GM12878 (cell line): ENCODE measurements at regions not wholly inside any gene's neighbourhood (a gene's known extent, or its start where the extent isn't known, plus 50 kb on each side); places are given as distances from the start of the nearest gene placed in this dataset.

ENCODE experiments used
- ATAC-seq: fragments of 200-7000 bp; cut with Tn5 transposase; 3 replicates; pipeline ENCODE4 v1.9.1; 2020; ENCODE audit warnings: mild to moderate bottlenecking, moderate library complexity
- BruUV-seq: library from RNA; stranded (reverse); fragments of 400-500 nt; replicated peaks from 2 replicates; lab custom pipeline; 2021; lab: Mats Ljungman, UMichigan
- CTCF ChIA-PET: fragments of 300-600 bp; sonication (Branson Sonifier 250); formaldehyde crosslinking; extraction: SDS; loops from one replicate; lab custom pipeline; 2021; ENCODE audit warnings: inconsistent platforms; lab: Yijun Ruan, JAX
- POLR2A ChIA-PET: fragments of 350-600 bp; formaldehyde crosslinking; extraction: SDS; loops from one replicate; lab custom pipeline; 2021; ENCODE audit warnings: inconsistent platforms; lab: Charles Lee
- RAD21 ChIA-PET: fragments of 300-600 bp; sonication (Branson Sonifier 250); formaldehyde crosslinking; loops from one replicate; lab custom pipeline; 2023; ENCODE audit warnings: antibody characterized with exemption; ENCODE audit not compliant: unreplicated experiment; lab: Charles Lee
- SMC1A ChIA-PET: fragments of 300-600 bp; sonication (Branson Sonifier 250); formaldehyde crosslinking; loops from one replicate; lab custom pipeline; 2023; ENCODE audit not compliant: unreplicated experiment, uncharacterized antibody; lab: Charles Lee
- DNase-seq: peaks from one replicate; pipeline ENCODE4 v3.0.0-alpha.2; 2011; ENCODE audit warnings: low read depth, low spot score
- FAIRE-seq: peaks from 3 replicates; lab custom pipeline; 2011; peaks lifted over from hg19 to GRCh38; lab: Jason Lieb, UNC
- H2AFZ ChIP-seq: 2 replicates; pipeline ENCODE4 v1.6.0; 2011; ENCODE audit warnings: low read depth, low read length, control low read depth; ENCODE audit not compliant: control insufficient read depth
- H3K27ac ChIP-seq: 2 replicates; pipeline ENCODE4 v1.5.1; 2011; ENCODE audit warnings: control low read depth; ENCODE audit not compliant: control insufficient read depth, insufficient read depth
- H3K27me3 ChIP-seq, 2 experiments: replicated peaks in 1 of 2; 2 replicates each; pipeline versions ENCODE4 v1.6.0 to v1.6.1; 2011; ENCODE audit warnings: low read length in 1 of 2; ENCODE audit not compliant: control insufficient read depth in 2 of 2, insufficient read depth in 2 of 2
- H3K36me3 ChIP-seq, 2 experiments: 2 replicates each; pipeline ENCODE4 v1.5.1; 2011; ENCODE audit warnings: low read length in 1 of 2; ENCODE audit not compliant: control insufficient read depth in 2 of 2, insufficient read depth in 2 of 2
- H3K4me1 ChIP-seq: 2 replicates; pipeline ENCODE4 v1.6.1; 2011; ENCODE audit warnings: mild to moderate bottlenecking, low read length, moderate library complexity, mixed read lengths; ENCODE audit not compliant: control insufficient read depth, insufficient read depth
- H3K4me2 ChIP-seq: 2 replicates; pipeline ENCODE4 v1.6.0; 2011; ENCODE audit warnings: control low read depth; ENCODE audit not compliant: control insufficient read depth, insufficient read depth
- H3K4me3 ChIP-seq: fragments of 200-600 bp; sonication (generic); 2 replicates; pipeline ENCODE4 v1.5.1; 2016
- H3K79me2 ChIP-seq: 2 replicates; pipeline ENCODE4 v1.6.0; 2011; ENCODE audit warnings: low read length; ENCODE audit not compliant: control insufficient read depth, insufficient read depth
- H3K9ac ChIP-seq: 2 replicates; pipeline ENCODE4 v1.8.0; 2011; ENCODE audit warnings: low read length, control low read depth, mixed read lengths; ENCODE audit not compliant: control insufficient read depth, insufficient read depth
- H3K9me3 ChIP-seq: replicated peaks from 3 replicates; pipeline ENCODE4 v1.5.1; 2011; ENCODE audit warnings: mild to moderate bottlenecking, low read length; ENCODE audit not compliant: control insufficient read depth, insufficient read depth
- H4K20me1 ChIP-seq: 2 replicates; pipeline ENCODE4 v1.6.0; 2011; ENCODE audit not compliant: control insufficient read depth, insufficient read depth
- HDGF ChIP-seq: fragments of 450-650 bp; IDR thresholded peaks from 2 replicates; pipeline ENCODE4 v1.6.1; 2016; ENCODE audit warnings: antibody characterized with exemption
- YY1 ChIP-seq: IDR thresholded peaks from 2 replicates; pipeline ENCODE4 v1.6.1; 2011; ENCODE audit warnings: low read depth, mild to moderate bottlenecking, low read length
- ZBED1 ChIP-seq: IDR thresholded peaks from 2 replicates; pipeline ENCODE4 v1.6.1; 2016; ENCODE audit warnings: borderline replicate concordance
- WGBS: methylation state at CpG from one replicate; pipeline ENCODE4 v1.1.6; 2016; ENCODE audit warnings: low lambda C conversion rate; ENCODE audit not compliant: insufficient replicate concordance, insufficient coverage; ENCODE audit errors: missing lambda C conversion rate; 5-methylcytosine and 5-hydroxymethylcytosine counted together
- in situ Hi-C: fragments of 300-500 bp; cut with MboI; formaldehyde crosslinking; loops from 9 replicates; pipeline ENCODE4 v1.14.3; 2018; ENCODE audit warnings: mixed read lengths
- intact Hi-C: fragments of 100-400 bp; cut with micrococcal nuclease; formaldehyde crosslinking; loops from one replicate; pipeline ENCODE4 v1.14.2; 2022; ENCODE audit not compliant: unreplicated experiment
- TF ChIP-seq, protein P1 (sequence below): IDR thresholded peaks from 2 replicates; pipeline ENCODE4 v1.6.1; 2011; ENCODE audit warnings: low read depth, low read length, improper control_type of control experiment, borderline replicate concordance

DNA sequence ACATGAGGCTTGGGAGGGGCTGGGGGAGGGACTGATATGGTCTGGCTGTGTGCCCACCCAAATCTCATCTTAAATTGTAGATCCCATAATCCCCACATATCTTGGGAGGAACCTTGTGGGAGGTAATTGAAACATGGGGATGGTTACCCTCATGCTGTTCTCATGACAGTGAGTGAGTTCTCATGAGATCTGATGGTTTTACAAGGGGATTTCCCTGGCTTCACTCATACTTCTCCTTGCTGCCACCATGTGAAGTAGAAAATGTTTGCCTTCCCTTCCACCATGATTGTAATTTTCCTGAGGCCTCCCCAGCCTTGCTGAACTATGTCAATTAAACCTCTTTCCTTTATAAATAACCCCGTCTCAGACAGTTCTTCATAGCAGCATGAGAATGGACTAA lies 362.9 kb downstream of the PCNX1 start:
- SMC1A ChIA-PET, result interaction anchor here (1.1 kb wide), 1 partner anchor 41 kb away, joined by 4 read pairs; no protein-coding TSS in a partner anchor
- POLR2A ChIA-PET, result no interaction called here
- intact Hi-C loops (no loop called here), in situ Hi-C loops (no loop called here)
- H4K20me1 ChIP-seq, result no peaks in the 10 kb centered on the region
- H3K79me2 ChIP-seq, result no peaks in the 10 kb centered on the region
- no peak overlapping the region for H3K27ac ChIP-seq
- BruUV-seq, result no TSS peak
- FAIRE-seq (no peak), ATAC-seq (no peak), DNase-seq (no peak)
- H3K9me3 ChIP-seq, result peaks cover 5% of the 10 kb centered on the region; the same call in 2 of the 3 replicates
- H3K4me1 ChIP-seq, result no peaks in the 10 kb centered on the region
- no peak overlapping the region for H2AFZ ChIP-seq
- H3K9ac ChIP-seq, result no peak overlapping the region
- 91% methylated on average over 1 of the region's 1 CpG for WGBS
- no peak overlapping the region for H3K4me2 ChIP-seq
- no peaks in the 10 kb centered on the region for H3K27me3 ChIP-seq
- TF ChIP-seq HDGF (no peak), YY1 (0 out of 2 replicates have a peak, but pooled peaks have one; percentile 13)
- no peak overlapping the region for H3K4me3 ChIP-seq
- CTCF ChIA-PET, result interaction anchor here (1.0 kb wide), 1 partner anchor 13 kb away, joined by 4 read pairs; no protein-coding TSS in a partner anchor
- H3K36me3 ChIP-seq, result no peaks in the 10 kb centered on the region
- RAD21 ChIA-PET, result interaction anchor here (1.1 kb wide), 1 partner anchor 104 kb away, joined by 3 read pairs; no protein-coding TSS in a partner anchor

DNA sequence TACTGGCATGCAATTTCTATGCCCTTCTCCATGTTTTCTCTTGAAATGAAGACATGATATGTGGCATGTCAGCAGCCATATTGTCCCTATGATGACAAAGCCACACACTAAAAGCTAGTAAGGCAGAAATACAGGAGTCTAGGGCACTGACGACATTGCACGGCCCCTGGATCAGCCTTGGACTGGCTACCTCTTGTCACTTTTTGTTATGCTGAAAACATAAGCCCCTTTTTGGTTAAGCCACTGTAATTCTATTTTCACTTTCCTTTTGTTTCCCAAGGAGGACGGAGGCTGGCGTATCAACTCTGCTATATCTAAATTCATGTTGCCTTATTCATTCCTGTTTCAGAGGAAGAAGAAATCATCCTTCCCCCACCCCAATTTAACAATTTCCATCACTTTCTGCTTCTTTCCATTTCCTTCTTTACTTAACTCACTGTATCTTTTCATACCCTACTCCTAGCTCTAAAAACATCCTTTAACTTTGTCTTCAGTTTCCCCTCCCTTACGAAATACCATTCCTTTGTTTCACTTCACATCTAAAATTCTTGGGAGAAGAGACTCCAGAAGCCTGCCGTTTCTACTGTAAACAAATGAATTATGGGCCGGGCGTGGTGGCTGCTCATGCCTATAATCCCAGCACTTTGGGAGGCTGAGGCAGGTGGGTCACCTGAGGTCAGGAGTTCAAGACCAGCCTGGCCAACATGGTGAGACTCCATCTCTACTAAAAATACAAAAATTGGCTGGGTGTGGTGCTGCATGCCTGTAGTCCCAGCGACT lies 364.1 kb downstream of the PCNX1 start:
- no peak for DNase-seq
- Histone ChIP-seq H3K36me3 (no peaks in the 10 kb centered on the region), H3K9me3 (peaks cover 5% of the 10 kb centered on the region; the same call in 2 of the 3 replicates), H3K79me2 (no peaks in the 10 kb centered on the region), H4K20me1 (no peaks in the 10 kb centered on the region), H2AFZ (no peak overlapping the region), H3K4me3 (no peak overlapping the region), H3K9ac (no peak overlapping the region), H3K4me1 (no peaks in the 10 kb centered on the region), H3K27ac (no peak overlapping the region), H3K27me3 (no peaks in the 10 kb centered on the region), H3K4me2 (no peak overlapping the region)
- FAIRE-seq, result no peak
- CTCF ChIA-PET, result interaction anchor here (0.6 to 1.0 kb wide), 4 partner anchors 9 to 1871 kb away, joined by 3 to 5 read pairs (median 4); no protein-coding TSS in a partner anchor
- SMC1A ChIA-PET, result interaction anchor here (0.9 to 1.2 kb wide), 4 partner anchors 9 to 584 kb away, joined by 3 to 4 read pairs (median 4); no protein-coding TSS in a partner anchor
- TF ChIP-seq ZBED1, result no peak
- TF ChIP-seq, protein P1, sequence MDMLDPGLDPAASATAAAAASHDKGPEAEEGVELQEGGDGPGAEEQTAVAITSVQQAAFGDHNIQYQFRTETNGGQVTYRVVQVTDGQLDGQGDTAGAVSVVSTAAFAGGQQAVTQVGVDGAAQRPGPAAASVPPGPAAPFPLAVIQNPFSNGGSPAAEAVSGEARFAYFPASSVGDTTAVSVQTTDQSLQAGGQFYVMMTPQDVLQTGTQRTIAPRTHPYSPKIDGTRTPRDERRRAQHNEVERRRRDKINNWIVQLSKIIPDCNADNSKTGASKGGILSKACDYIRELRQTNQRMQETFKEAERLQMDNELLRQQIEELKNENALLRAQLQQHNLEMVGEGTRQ, result no peak
- ATAC-seq, result no peak
- WGBS, result 87% methylated on average over 9 of the region's 9 CpGs
- intact Hi-C loops (no loop called here), in situ Hi-C loops (no loop called here)
- no TSS peak for BruUV-seq
- POLR2A ChIA-PET, result interaction anchor here (0.5 kb wide), 1 partner anchor 13 kb away, joined by 3 read pairs; no protein-coding TSS in a partner anchor
- RAD21 ChIA-PET, result interaction anchor here (1.1 kb wide), 1 partner anchor 105 kb away, joined by 3 read pairs; no protein-coding TSS in a partner anchor
